Large intestine (tissue), 3 donors: ENCODE measurements at regions not wholly inside any gene's neighbourhood (a gene's known extent, or its start where the extent isn't known, plus 50 kb on each side); places are given as distances from the start of the nearest gene placed in this dataset.
A peak's percentile ranks its signal among the peaks of the same experiment; 100 is the strongest.

Experiments
- DNase-seq, 2 donors: peaks; one replicate each; pipeline versions ENCODE4 v3.0.0 to v3.0.0-alpha.2; 2013
- H3K27ac ChIP-seq: one replicate; pipeline ENCODE4 v1.5.1; 2013; ENCODE audit warnings: low read length
- H3K27me3 ChIP-seq: 2 replicates; pipeline ENCODE4 v1.6.1; 2013; ENCODE audit warnings: low read length; ENCODE audit not compliant: control insufficient read depth, insufficient read depth
- H3K36me3 ChIP-seq: 2 replicates; pipeline ENCODE4 v1.6.1; 2013; ENCODE audit warnings: low read length; ENCODE audit not compliant: control insufficient read depth, insufficient read depth
- H3K4me1 ChIP-seq: one replicate; pipeline ENCODE4 v1.6.1; 2013; ENCODE audit warnings: low read length; ENCODE audit not compliant: control insufficient read depth, insufficient read depth
- H3K4me3 ChIP-seq: one replicate; pipeline ENCODE4 v1.5.1; 2013; ENCODE audit warnings: low read length
- H3K9me3 ChIP-seq: one replicate; pipeline ENCODE4 v1.6.1; 2013; ENCODE audit warnings: mild to moderate bottlenecking, low read depth, low read length, moderate library complexity; ENCODE audit not compliant: control insufficient read depth
- WGBS: methylation state at CpG from one replicate; pipeline ENCODE4 v1.1.5; 2013; ENCODE audit warnings: low lambda C conversion rate; ENCODE audit not compliant: insufficient coverage; 5-methylcytosine and 5-hydroxymethylcytosine counted together

GRCh38 chr2:215680605-215681598 lies 245.0 kb upstream of the FN1 start:
- peak in 1 of 2 donors; percentile 44 for DNase-seq
- peaks cover 3% of the 10 kb centered on the region for H3K9me3 ChIP-seq
- no peaks in the 10 kb centered on the region for H3K36me3 ChIP-seq
- no peaks in the 10 kb centered on the region for H3K27me3 ChIP-seq
- H3K4me1 ChIP-seq = peaks cover 4% of the 10 kb centered on the region
- H3K4me3 ChIP-seq = no peak overlapping the region
- WGBS = 70% methylated on average over 3 of the region's 6 CpGs
- H3K27ac ChIP-seq = peak overlapping the region; percentile 9

- Histone ChIP-seq H3K4me1 (peaks cover 4% of the 10 kb centered on the region), H3K27me3 (no peaks in the 10 kb centered on the region), H3K9me3 (peaks cover 3% of the 10 kb centered on the region), H3K36me3 (no peaks in the 10 kb centered on the region), H3K4me3 (no peak overlapping the region), H3K27ac (no peak overlapping the region)
- no peak for DNase-seq
Measured at GRCh38 chr2:215678094-215678493, 242.2 kb upstream of the FN1 start.

GRCh38 chr2:215677481-215677880 lies 241.6 kb upstream of the FN1 start:
- WGBS = 100% methylated on average over 1 of the region's 2 CpGs
- Histone ChIP-seq H3K27me3 (no peaks in the 10 kb centered on the region), H3K4me1 (peaks cover 4% of the 10 kb centered on the region), H3K36me3 (no peaks in the 10 kb centered on the region), H3K4me3 (no peak overlapping the region), H3K27ac (no peak overlapping the region), H3K9me3 (peaks cover 3% of the 10 kb centered on the region)
- DNase-seq = no peak

GRCh38 chr2:215672406-215672805 lies 236.5 kb upstream of the FN1 start:
- Histone ChIP-seq H3K27me3 (no peaks in the 10 kb centered on the region), H3K4me1 (no peaks in the 10 kb centered on the region), H3K4me3 (no peak overlapping the region), H3K36me3 (no peaks in the 10 kb centered on the region), H3K27ac (no peak overlapping the region), H3K9me3 (peaks cover 3% of the 10 kb centered on the region)
- no peak for DNase-seq
- WGBS = 75% methylated on average over 1 of the region's 1 CpG

- 100% methylated on average over 3 of the region's 6 CpGs for WGBS
- H3K9me3 ChIP-seq = peaks cover 3% of the 10 kb centered on the region
- DNase-seq = no peak
Measured at GRCh38 chr2:215671691-215672090, 235.8 kb upstream of the FN1 start.

GRCh38 chr2:215671244-215671643 lies 235.4 kb upstream of the FN1 start:
- 86% methylated on average over 1 of the region's 2 CpGs for WGBS
- no peak for DNase-seq
- H3K36me3 ChIP-seq = no peaks in the 10 kb centered on the region
- H3K9me3 ChIP-seq = peaks cover under 1% of the 10 kb centered on the region
- H3K4me1 ChIP-seq = no peaks in the 10 kb centered on the region
- no peak overlapping the region for H3K27ac ChIP-seq
- H3K27me3 ChIP-seq = no peaks in the 10 kb centered on the region
- H3K4me3 ChIP-seq = no peak overlapping the region

More at GRCh38 chr2:215671691-215672090, 235.8 kb upstream of the FN1 start:
- Histone ChIP-seq H3K27me3 (no peaks in the 10 kb centered on the region), H3K27ac (no peak overlapping the region), H3K36me3 (no peaks in the 10 kb centered on the region), H3K4me1 (no peaks in the 10 kb centered on the region), H3K4me3 (no peak overlapping the region)

GRCh38 chr2:215670396-215670795 lies 234.5 kb upstream of the FN1 start:
- Histone ChIP-seq H3K4me1 (no peaks in the 10 kb centered on the region), H3K4me3 (no peak overlapping the region), H3K27me3 (no peaks in the 10 kb centered on the region), H3K9me3 (no peaks in the 10 kb centered on the region), H3K27ac (peak overlapping the region; percentile 16), H3K36me3 (no peaks in the 10 kb centered on the region)
- WGBS = no CpG with 5 or more reads among the region's 4 CpGs
- DNase-seq = peak in 1 of 2 donors; percentile 45

GRCh38 chr2:215668378-215668775 lies 232.5 kb upstream of the FN1 start:
- H3K9me3 ChIP-seq = no peaks in the 10 kb centered on the region
- H3K4me3 ChIP-seq = no peak overlapping the region
- H3K27ac ChIP-seq = no peak overlapping the region
- H3K36me3 ChIP-seq = no peaks in the 10 kb centered on the region
- DNase-seq = no peak
- no peaks in the 10 kb centered on the region for H3K4me1 ChIP-seq
- no peaks in the 10 kb centered on the region for H3K27me3 ChIP-seq
- WGBS = no CpG with 5 or more reads among the region's 5 CpGs

GRCh38 chr2:215667585-215668377 lies 231.9 kb upstream of the FN1 start:
- Histone ChIP-seq H3K27me3 (no peaks in the 10 kb centered on the region), H3K36me3 (no peaks in the 10 kb centered on the region), H3K27ac (no peak overlapping the region), H3K4me3 (no peak overlapping the region), H3K4me1 (no peaks in the 10 kb centered on the region), H3K9me3 (no peaks in the 10 kb centered on the region)
- DNase-seq = no peak
- WGBS = 93% methylated on average over 6 of the region's 10 CpGs

GRCh38 chr2:215664847-215665525 lies 229.1 kb upstream of the FN1 start:
- Histone ChIP-seq H3K4me3 (no peak overlapping the region), H3K9me3 (no peaks in the 10 kb centered on the region), H3K27me3 (no peaks in the 10 kb centered on the region), H3K4me1 (no peaks in the 10 kb centered on the region), H3K27ac (no peak overlapping the region), H3K36me3 (no peaks in the 10 kb centered on the region)
- no peak for DNase-seq
- WGBS = 100% methylated on average over 2 of the region's 3 CpGs
